Stimulated activated CD4-positive, alpha-beta T cell treated with anti-CD3 and anti-CD28 coated beads, Interleukin-4, amount 100 ng/mL, for 1 hour (primary cell): ENCODE measurements at regions not wholly inside any gene's neighbourhood (a gene's known extent, or its start where the extent isn't known, plus 50 kb on each side); places are given as distances from the start of the nearest gene placed in this dataset.
"Not testable (repeated sequence)": the region's sequence is repeated elsewhere in the genome, so short reads cannot be mapped to it uniquely, and the experiment has no call there.

Experiments used
- DNase-seq: peaks from one replicate; pipeline ENCODE4 v3.0.0-alpha.2; 2020

DNA sequence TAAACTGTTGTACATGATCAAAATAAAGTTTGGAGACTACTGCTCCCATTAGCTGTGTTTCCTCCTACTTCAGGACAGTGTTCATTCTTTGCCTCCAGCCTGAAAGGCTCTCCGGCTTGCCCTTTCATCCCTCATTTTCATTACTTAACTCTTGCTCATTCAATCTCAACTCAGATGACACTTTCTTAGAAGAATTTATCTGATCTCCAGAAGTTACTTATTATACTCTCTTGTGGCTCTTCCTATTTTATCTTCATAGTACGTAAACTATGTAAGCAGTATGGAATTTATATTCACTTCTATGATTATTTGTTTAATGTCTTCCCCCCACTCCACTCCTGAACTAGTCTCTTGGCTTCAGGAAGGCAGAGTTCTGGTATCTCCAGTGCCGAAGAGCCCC is 1737.9 kb upstream of the C9orf72 start:
- DNase-seq, result no peak

DNA sequence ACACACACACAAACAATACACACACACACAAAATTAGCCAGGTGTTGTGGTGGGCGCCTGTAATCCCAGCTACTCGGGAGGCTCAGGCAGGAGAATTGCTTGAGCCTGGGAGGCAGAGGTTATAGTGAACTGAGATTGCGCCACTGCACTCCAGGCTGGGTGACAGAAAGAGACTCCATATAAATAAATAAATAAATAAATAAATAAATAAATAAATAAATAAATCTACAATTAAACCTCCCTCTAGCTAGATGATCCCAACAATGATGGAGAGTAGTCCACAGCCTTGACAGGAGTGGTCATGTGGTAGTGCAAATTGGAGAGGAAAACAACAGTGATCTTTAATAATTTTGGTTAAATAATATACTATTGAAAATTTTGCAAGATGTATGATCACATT is 1739.0 kb upstream of the C9orf72 start:
- DNase-seq, result no peak

DNA sequence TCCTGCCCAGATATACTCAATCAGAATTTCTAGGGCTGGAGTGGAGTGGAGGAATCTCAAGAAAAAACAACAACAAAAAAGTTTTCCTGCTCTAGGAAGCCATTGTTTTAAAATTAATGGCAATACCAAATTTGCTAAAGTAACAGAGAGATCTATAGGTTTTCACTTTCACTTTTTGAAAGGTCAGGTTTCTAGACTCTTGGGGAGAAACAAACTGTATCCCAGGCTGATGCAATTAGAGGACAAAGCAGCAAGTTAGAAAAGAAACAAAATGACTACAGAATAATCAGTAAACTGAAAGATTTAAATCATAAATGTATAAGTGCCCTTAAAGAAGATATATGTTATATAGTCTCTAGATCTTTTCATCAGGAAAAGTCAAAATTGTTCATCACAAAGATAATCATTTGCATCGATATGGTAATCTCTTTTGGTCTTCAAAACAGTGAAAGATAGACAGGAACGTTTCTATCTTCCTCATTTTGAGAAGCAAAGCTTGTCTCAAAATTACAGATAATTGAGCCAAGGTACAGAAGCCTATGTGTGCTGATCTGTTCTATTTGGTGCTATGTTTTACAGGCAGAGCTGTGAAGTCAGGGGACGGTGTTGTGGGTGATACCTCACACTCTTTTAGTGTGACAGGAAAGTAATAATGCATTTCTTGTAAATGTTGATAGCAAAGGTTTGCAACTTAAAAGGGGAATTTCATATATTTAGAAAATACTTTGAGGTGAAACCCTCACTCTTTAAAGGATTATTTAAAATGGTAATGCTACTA is 1746.6 kb upstream of the C9orf72 start:
- no peak for DNase-seq

DNA sequence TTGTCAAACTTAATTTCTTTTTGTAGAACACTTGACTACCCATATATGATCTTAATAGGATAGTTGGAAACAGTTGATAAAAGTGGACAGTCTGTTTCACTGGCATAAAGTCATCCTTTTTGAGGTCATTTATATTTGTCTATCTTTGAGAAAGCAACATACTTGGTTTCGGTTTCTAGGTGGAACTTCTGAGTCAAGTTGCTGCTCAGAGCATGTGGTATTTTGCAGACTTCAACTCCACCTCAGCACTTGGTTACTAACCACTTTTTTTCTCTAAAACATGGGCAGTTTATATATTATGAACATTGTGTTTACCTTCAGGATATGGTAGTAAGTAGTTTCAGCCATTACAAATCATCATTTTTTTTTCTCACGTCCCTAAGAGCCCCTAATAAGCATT is 1749.0 kb upstream of the C9orf72 start:
- no peak for DNase-seq

DNA sequence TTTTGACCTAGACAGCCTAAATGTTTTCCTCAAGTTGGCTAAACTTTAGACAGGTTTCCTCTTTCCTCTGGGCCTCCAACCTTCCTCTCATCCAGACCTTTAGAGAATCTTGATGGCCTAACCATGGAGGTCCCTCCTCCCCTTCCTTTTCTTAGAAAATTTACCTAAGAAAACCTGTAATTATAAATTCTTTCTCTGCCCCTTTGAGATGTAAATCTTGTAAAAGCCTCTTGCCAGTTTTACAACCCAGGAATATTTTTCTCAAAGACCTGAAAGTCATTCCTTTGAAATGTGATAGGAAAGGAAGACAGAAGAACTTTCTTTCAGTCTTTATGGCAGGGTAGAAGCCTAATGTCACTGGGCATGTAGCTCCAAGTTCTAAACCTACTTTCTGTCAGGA is 1752.6 kb upstream of the C9orf72 start:
- DNase-seq, result no peak

DNA sequence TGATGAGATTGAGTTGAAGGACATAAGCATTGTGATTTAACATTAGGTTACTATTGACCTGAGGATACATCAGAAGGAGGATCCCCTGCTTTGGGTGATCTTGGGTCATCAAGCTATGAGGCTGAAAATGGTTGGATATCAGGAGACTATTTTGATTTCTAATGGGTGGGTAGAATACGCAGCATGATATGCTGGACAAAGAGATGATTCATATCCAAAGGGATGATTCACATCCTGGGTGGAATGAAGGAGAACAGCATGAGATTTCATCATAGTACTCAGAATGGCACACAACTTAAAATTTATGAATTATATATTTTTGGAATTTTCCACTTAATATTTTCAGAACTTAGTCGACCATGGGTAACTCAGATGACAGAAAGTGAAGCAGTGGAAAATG is 1759.5 kb upstream of the C9orf72 start:
- no peak for DNase-seq

DNA sequence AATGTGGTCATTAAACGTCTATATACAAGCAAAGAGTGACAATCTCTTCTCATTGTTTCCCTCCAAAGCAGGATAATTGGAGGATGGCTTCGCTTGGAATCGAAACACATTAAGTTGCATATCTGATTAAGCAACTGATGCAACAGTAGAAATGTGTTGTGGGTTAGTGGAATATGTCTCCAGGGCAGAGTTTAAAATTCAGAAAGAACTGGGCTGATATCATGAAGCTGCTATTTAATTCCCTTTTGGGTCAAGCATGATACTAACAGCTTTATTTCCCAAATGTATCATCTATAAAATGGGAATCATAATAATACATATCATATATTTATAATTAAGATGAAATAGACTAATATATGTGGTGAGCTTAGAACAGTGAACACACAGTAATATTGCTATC is 1763.0 kb upstream of the C9orf72 start:
- no peak for DNase-seq

DNA sequence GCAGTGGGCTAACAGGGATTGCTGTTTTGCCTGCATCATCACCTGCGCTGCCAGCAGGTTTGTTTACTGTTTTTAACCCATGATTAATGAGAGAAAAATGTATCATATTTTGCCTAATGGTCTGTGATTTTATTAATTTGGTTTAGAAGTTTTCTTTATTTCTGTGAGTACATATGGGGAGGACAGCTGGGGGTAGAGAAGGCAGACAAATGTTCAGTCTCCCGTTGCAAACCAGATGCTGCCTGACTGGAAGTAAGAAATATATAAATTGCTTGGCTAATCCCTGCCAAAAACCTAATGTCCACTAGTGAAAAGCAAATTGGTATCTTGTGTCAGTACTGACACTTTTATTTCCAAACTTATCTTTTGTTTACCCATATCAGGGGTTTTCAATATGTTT is 1766.1 kb upstream of the C9orf72 start:
- no peak for DNase-seq

DNA sequence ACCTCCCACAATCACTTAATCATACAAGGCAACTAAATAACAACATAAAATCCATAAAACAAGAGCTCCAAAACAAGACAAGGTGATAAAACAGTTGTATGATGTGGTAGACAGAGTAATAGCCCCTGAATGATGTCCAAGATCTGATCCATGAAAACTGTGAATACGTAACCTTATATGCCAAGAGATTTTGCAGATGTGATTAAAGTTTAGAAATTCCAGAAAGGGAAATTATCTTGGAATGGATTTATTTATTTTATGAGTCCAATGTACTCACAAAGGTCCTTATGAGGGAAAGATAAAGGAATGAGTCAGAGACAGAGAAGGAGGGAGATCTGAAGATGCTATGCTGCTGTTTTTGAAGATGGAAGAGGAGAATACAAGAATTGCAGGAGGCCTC is 1775.7 kb upstream of the C9orf72 start:
- DNase-seq, result no peak

DNA sequence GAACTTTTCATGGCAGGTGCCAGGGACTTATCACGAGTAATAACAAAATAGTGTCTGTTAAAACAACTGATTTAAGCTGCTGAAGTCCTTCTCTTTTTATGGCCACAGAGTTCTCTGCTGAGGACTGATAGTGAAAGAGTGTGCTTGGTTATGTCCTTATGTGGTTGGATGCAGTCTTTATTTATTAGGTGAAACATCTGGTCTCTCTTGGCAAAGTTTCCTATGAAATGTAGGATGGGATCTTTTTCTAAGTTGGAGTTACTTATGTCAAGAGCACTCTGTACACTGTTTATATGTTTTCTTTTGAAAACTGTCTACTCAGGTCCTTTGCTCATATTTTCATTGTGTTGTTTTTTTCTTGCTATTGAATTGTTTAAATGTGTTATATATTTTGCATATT is 1816.1 kb upstream of the C9orf72 start:
- no peak for DNase-seq

DNA sequence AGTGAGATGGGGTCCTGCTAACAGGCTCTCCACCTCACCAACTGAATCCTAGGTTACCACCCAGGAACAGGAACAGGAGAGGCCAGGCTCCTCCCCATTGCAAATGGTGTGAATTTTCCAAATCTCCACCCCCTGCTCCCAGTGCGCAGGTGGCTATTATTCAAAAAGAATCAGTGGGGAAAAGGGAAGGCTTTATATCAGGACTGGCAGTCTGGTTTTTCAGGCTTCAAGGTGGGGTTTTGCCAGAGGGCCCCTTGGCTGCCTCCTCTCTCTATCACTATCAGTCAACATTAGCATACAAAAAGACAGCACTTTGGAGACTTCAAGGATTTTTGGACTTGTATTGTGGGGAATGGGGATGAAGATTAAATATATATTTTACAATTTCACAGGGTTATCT is 1817.6 kb upstream of the C9orf72 start:
- DNase-seq, result no peak

DNA sequence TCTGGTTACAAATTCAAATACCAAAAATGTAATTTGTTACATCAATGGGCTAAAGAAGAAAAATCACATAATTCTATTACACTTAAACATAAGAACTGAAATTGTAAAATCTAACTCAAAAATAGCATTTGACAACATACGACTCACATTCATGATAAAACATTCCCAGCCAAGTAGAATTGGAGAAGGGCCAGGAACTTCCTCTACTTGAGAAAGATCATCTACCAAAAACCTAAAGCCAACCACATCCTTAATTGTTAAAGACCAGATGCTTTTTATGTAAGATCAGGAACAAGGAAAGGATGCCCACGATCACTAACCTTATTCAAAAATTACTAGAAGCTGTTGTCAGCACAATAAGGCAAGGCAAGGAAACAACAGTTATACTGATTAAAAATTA is 1819.8 kb upstream of the C9orf72 start:
- no peak for DNase-seq

DNA sequence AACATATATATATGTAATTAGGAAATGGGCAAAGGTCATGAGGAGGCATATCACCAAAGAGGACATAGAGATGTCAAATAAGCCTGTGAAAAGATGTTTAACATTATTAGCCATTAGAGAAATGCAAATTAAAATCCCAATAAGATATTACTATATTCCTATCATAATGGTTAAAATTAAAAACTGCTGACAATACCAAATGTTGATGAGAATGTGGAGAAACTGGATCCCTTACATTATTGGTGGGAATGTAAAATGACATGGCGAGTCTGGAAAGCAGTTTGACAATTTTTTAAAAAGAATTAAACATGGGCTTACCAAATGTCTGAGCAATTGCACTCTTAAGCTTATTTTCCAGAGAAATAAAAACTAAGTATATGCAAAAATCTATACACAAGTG is 1821.6 kb upstream of the C9orf72 start:
- DNase-seq, result no peak

DNA sequence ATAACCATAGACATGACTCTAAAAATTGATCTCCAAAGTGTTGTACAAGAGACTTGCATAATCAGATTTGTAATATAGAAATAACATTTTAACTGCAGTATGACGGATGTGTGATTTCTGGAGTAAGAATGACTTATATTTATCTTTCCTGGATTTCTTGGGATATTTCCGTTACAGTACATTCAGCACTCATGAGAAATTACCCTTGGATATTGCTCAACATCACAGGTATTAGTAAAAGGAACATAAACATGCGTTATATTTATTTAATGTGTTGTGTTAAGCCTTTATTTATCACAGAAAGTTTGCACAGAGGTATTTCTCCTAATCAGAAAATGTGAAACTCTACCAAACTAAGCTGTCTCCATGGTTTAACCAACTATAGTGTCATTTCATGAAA is 1823.9 kb upstream of the C9orf72 start:
- no peak for DNase-seq

DNA sequence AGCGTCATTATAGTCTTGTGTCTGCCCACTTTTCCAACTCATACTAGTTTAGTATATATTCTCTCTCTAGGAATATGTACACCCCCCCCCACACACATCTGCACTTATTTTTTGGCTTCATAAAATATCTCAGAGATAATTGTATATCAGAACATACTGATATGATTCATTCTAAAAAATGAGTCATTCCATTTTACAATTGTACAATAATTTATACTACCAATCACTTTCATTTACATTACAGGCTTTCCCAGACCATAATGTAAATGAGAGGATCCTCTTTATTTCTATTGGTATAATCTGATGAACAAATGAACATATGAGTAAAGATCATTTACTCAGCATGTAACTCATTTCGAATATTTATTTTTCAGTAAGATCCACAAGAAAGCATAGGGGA is 1842.9 kb upstream of the C9orf72 start:
- DNase-seq, result no peak

DNA sequence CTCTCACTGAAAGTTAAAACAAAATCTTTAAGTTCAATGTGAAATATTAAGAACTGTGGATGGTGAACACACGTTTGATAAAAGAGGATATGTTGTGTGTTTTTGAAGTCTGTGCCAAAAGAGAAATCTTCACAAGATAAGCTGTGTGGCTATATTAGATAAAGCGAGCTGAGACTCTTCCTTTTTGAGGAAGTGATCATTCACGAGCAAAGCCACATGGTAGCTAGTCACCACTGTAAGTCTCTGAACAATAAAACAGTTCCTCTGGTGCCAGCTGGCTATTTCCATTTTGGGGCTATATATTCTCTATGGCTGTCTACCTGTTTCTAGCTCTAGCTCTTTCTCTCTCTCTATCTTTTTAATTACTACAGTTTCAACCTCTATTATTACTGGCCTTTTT is 1849.2 kb upstream of the C9orf72 start:
- DNase-seq, result no peak

DNA sequence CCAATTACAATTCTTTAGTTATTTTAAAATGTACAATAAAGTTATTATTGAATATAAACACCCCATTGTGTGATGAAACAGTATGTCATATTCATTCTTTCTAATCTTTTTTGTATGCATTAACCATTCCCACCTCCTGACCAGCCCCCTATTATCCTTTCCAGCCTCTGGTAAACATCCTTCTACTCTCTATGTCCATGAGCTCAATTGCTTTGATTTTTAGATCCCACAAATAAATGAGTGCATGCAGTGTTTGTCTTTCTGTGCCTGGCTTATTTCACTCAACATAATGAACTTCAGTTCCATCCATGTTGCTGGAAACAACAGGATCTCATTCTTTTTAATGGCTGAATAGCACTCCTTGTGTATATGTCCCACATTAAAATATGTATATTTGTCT is 1858.9 kb upstream of the C9orf72 start:
- DNase-seq, result no peak

DNA sequence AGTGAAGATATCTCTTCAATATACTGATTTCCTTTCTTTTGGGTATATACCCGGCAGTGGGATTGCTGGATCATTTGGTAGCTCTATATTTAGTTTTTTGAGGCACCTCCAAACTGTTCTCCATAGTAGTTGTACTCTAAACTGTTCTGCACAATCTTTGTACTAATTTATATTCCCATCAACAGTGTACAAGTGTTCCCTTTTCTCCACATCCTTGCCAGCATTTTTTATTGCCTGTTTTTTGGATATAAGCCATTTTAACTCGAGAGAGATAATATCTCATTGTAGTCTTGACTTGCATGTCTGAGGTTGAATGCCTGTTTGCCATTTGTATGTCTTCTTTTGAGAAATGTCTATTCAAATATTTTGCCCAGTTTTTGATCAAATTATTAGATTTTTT is 1859.4 kb upstream of the C9orf72 start:
- DNase-seq, result not testable (repeated sequence)

DNA sequence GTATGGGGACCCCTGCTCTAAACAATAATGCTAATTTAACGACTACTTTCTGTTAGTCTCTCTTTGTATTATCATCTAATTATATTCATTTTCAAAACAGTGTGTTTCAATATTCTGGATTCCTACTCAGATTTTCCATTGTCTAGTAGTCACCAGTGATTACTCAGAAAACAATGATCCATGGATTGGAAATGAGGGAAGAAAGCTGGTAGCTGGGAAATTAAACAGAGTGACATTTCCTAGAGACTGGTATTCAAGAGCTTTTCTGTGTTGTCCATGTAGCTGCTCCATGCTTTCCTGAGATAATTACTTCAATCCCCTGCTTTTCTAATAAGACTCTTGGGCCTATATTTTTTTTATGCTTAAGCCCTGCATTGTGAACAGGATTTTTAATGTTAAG is 1862.1 kb upstream of the C9orf72 start:
- DNase-seq, result no peak

DNA sequence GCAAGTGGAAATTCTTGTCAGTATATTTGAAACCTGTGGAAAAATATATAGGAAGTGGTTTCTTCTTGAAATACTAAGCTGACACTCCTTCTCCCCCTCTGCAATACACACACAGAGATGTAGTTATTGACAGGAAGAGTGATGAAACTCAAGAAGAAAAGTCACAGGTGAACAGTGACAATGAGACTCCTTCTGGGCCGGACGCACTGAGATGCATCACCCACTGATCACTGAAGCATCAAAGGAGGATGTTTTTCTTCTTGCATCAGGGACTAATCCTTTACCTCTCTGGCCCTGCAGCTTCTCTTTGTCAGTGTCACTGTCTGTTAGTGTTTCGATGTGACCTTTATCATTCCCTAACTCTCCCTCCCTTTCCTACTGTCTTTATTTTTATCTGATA is 1864.2 kb upstream of the C9orf72 start:
- DNase-seq, result no peak

DNA sequence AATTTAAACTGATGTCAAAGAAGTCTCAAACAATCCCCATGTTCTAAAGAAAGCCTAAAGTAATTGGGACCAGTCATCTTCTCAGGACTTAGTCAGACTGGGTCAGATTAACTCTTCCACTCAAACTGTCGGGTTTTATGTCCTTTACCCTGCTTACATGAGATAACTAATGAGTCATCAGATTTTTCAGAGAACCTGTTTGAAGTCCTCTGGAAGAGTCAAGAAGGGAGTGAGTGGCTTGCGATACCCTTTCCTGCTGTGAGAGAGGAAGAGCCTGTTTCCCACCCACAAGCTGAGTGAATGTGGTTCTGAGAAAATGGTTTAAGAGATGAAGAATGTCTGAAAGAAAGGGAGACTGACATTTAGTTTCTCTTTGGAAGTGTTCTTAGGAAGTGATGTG is 1866.7 kb upstream of the C9orf72 start:
- no peak for DNase-seq

DNA sequence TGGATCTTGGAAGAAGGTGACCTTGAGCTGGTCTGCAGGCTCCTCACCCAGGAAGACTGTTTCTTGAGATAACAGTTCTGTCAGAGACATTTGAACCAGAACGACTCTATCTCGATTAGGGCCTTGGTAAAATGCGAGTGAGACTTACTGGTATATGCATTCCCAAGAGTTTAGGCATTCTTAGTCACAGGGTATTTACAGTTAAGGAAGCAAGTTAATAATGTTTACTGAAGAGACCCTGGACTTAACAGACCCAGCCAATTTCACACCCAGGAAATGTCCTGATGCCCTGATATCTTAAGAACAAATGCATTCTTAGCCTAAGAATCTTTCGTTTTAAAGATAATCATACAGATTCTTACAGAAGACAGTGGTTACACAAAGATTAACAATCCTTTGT is 1867.2 kb upstream of the C9orf72 start:
- no peak for DNase-seq

DNA sequence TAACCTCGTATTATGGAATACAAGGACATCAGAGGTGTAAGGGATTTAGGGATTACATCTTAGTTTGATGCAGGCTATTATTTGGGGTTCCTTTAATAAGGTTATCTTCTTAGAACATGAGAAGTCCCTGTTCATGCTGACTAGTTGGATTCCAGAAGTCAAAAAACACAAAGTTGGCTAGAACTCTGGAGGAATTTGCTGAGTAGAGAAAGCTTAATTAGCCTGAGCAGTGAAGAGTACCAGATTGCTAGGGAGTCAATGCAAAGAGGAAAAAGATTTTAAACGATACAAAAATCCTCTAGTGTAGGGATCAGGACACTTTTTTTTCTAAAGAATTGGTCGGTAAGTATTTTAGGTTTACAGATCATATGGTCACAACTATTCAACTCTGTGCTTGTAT is 1872.5 kb upstream of the C9orf72 start:
- no peak for DNase-seq

DNA sequence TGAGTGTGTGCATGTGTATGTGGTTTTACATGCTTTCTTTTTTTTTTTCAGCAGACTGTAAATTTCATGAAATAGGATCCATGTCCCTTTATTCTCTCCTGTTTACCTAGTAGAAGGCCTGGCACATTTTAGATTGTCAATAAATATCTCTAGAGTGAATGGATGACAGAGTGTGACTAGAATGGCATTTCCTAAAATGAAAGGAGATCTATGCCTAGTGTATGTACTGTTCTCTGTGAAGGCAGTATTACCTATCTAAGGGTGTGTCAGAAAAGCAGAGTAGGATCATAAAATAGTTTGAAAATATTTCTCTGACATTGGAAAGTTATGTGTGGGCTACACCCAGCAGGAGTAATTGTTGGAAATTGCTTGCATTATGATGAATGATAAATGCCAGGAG is 1876.0 kb upstream of the C9orf72 start:
- DNase-seq, result no peak

DNA sequence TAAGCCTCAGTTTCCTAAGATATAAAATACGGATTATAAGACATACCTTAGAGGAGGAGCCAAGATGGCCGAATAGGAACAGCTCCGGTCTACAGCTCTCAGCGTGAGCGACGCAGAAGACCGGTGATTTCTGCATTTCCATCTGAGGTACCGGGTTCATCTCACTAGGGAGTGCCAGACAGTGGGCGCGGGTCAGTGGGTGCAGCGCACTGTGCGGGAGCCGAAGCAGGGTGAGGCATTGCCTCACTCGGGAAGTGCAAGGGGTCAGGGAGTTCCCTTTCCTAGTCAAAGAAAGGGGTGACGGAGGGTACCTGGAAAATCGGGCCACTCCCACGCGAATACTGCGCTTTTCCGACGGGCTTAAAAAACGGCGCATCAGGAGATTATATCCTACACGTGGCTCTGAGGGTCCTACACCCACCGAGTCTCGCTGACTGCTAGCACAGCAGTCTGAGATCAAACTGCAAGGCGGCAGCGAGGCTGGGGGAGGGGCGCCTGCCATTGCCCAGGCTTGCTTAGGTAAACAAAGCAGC is 1877.1 kb upstream of the C9orf72 start:
- DNase-seq, result not testable (repeated sequence)
